GM18507 (cell line): ENCODE measurements at regions not wholly inside any gene's neighbourhood (a gene's known extent, or its start where the extent isn't known, plus 50 kb on each side); places are given as distances from the start of the nearest gene placed in this dataset.

ENCODE experiments used
- DNase-seq: peaks from one replicate; pipeline ENCODE4 v3.0.0; 2011; ENCODE audit warnings: low read depth; ENCODE audit not compliant: insufficient read length; ENCODE audit errors: extremely low spot score
- FAIRE-seq: peaks from 2 replicates; lab custom pipeline; 2011; peaks lifted over from hg19 to GRCh38; lab: Jason Lieb, UNC

- FAIRE-seq (no peak), DNase-seq (no peak)
Observed at GRCh38 chr2:172342078-172342477, 85.3 kb upstream of the ITGA6 start.

GRCh38 chr2:172342611-172343010 lies 84.8 kb upstream of the ITGA6 start:
- FAIRE-seq (no peak), DNase-seq (no peak)

- DNase-seq (no peak), FAIRE-seq (no peak)
Observed at GRCh38 chr2:172344159-172344558, 83.2 kb upstream of the ITGA6 start.

GRCh38 chr2:172345956-172346555 lies 81.3 kb upstream of the ITGA6 start:
- no peak for FAIRE-seq
- no peak for DNase-seq

- no peak for FAIRE-seq
- no peak for DNase-seq
Observed at GRCh38 chr2:172348555-172349288, 78.7 kb upstream of the ITGA6 start.

GRCh38 chr2:172350839-172351479 lies 76.4 kb upstream of the ITGA6 start:
- DNase-seq, result no peak
- FAIRE-seq, result no peak

GRCh38 chr2:172351586-172351985 lies 75.8 kb upstream of the ITGA6 start:
- DNase-seq (no peak), FAIRE-seq (no peak)

GRCh38 chr2:172354347-172354746 lies 73.0 kb upstream of the ITGA6 start:
- FAIRE-seq (no peak), DNase-seq (no peak)

GRCh38 chr2:172357442-172357841 lies 69.9 kb upstream of the ITGA6 start:
- DNase-seq (no peak), FAIRE-seq (no peak)

GRCh38 chr2:172358691-172359556 lies 68.5 kb upstream of the ITGA6 start:
- DNase-seq, result no peak
- no peak for FAIRE-seq

- FAIRE-seq, result no peak
- DNase-seq, result no peak
Observed at GRCh38 chr2:172361360-172361759, 66.0 kb upstream of the ITGA6 start.

- no peak for DNase-seq
- FAIRE-seq, result no peak
Observed at GRCh38 chr2:172361840-172362239, 65.5 kb upstream of the ITGA6 start.

GRCh38 chr2:172364261-172364660 lies 63.1 kb upstream of the ITGA6 start:
- DNase-seq, result no peak

GRCh38 chr2:172366596-172367150 lies 60.7 kb upstream of the ITGA6 start:
- no peak for FAIRE-seq
- no peak for DNase-seq

More at GRCh38 chr2:172364261-172364660, 63.1 kb upstream of the ITGA6 start:
- no peak for FAIRE-seq

- FAIRE-seq (no peak), DNase-seq (no peak)
Observed at GRCh38 chr2:172370821-172371455, 56.4 kb upstream of the ITGA6 start.

GRCh38 chr2:172372436-172372835 lies 55.0 kb upstream of the ITGA6 start:
- no peak for DNase-seq

GRCh38 chr2:172373076-172373475 lies 54.3 kb upstream of the ITGA6 start:
- DNase-seq, result no peak
- no peak for FAIRE-seq

More at GRCh38 chr2:172372436-172372835, 55.0 kb upstream of the ITGA6 start:
- no peak for FAIRE-seq

GRCh38 chr2:172373766-172374165 lies 53.6 kb upstream of the ITGA6 start:
- FAIRE-seq (no peak), DNase-seq (no peak)
